AG09309 (cell line): ENCODE measurements at regions not wholly inside any gene's neighbourhood (a gene's known extent, or its start where the extent isn't known, plus 50 kb on each side); places are given as distances from the start of the nearest gene placed in this dataset.

Experiments
- DNase-seq: peaks from one replicate; pipeline ENCODE4 v3.0.0-alpha.2; 2010; ENCODE audit warnings: low read depth
- H3K4me3 ChIP-seq: 2 replicates; pipeline ENCODE4 v1.5.1; 2011; ENCODE audit warnings: mild to moderate bottlenecking, low read depth, low read length, moderate library complexity; ENCODE audit not compliant: control insufficient read depth
- TF ChIP-seq, protein P1 (sequence below): IDR thresholded peaks from 2 replicates; pipeline ENCODE4 v1.5.1; 2011; ENCODE audit warnings: mild to moderate bottlenecking, low read depth, low read length, inconsistent platforms; ENCODE audit not compliant: insufficient read depth, control insufficient read depth; ENCODE audit errors: missing control alignments

DNA sequence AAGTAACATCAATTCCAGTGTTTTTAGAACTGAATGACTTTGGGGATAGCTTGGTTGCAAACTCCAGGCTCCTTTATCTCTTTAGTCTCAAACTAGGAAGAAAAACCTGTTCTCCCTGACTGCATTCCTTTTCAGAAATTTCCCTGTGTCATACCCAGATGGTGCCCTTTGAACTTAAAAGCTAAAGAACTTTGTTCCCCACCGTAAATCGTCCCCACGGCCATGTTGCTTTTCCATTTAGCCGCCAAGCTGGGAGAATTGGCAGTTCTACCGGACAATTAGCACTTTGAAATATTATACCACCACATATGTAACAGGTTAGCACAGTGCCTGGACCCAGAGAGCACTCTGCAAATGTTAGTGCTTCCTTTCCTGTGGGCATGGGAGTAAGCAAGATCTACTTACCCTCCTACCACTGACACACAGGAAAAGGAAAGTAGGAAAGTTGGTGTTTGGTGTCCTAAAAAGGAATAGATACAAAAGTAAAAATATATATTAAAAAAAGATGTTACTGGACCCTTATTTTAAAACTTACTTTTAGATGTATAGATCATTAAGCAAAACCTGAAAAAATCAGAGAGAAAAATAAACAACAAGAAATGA is 191.9 kb upstream of the MIR17HG start:
- DNase-seq, result no peak
- H3K4me3 ChIP-seq, result no peak overlapping the region
- TF ChIP-seq, protein P1, sequence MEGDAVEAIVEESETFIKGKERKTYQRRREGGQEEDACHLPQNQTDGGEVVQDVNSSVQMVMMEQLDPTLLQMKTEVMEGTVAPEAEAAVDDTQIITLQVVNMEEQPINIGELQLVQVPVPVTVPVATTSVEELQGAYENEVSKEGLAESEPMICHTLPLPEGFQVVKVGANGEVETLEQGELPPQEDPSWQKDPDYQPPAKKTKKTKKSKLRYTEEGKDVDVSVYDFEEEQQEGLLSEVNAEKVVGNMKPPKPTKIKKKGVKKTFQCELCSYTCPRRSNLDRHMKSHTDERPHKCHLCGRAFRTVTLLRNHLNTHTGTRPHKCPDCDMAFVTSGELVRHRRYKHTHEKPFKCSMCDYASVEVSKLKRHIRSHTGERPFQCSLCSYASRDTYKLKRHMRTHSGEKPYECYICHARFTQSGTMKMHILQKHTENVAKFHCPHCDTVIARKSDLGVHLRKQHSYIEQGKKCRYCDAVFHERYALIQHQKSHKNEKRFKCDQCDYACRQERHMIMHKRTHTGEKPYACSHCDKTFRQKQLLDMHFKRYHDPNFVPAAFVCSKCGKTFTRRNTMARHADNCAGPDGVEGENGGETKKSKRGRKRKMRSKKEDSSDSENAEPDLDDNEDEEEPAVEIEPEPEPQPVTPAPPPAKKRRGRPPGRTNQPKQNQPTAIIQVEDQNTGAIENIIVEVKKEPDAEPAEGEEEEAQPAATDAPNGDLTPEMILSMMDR, result no peak

GRCh38 chr13:91157273-91158016 is 190.0 kb upstream of the MIR17HG start:
- TF ChIP-seq, protein P1, result no peak
- H3K4me3 ChIP-seq, result no peak overlapping the region
- DNase-seq, result no peak

- TF ChIP-seq, protein P1, result no peak
- no peak overlapping the region for H3K4me3 ChIP-seq
- DNase-seq, result no peak
These were observed 189.5 kb upstream of the MIR17HG start for GRCh38 chr13:91158017-91158395.

- no peak overlapping the region for H3K4me3 ChIP-seq
- no peak for DNase-seq
- TF ChIP-seq, protein P1, result no peak
These were observed 185.3 kb upstream of the MIR17HG start for GRCh38 chr13:91162180-91162579.

GRCh38 chr13:91162589-91162988 is 184.9 kb upstream of the MIR17HG start:
- TF ChIP-seq, protein P1, result no peak
- H3K4me3 ChIP-seq, result no peak overlapping the region
- DNase-seq, result no peak

GRCh38 chr13:91165758-91166157 is 181.7 kb upstream of the MIR17HG start:
- H3K4me3 ChIP-seq, result no peak overlapping the region
- TF ChIP-seq, protein P1, result no peak
- DNase-seq, result no peak
